ENCODE measurements at regions not wholly inside any gene's neighbourhood (a gene's known extent, or its start where the extent isn't known, plus 50 kb on each side); places are given as distances from the start of the nearest gene placed in this dataset.
A peak's percentile ranks its signal among the peaks of the same experiment; 100 is the strongest.
"Not testable (repeated sequence)": the region's sequence is repeated elsewhere in the genome, so short reads cannot be mapped to it uniquely, and the experiment has no call there.

GRCh38 chr9:67708109-67708508 lies 150.6 kb upstream of the ANKRD20A1 start:
- POLR2A ChIA-PET; H3K9me3 Mint-ChIP-seq; H3K36me3 Mint-ChIP-seq (ENCODE audit: low read depth); CTCF ChIA-PET; H3K4me1 Mint-ChIP-seq; H3K4me3 Mint-ChIP-seq; H3K27me3 Mint-ChIP-seq; DNase-seq; H3K27ac Mint-ChIP-seq: not testable (repeated sequence)

GRCh38 chr9:67711429-67711828 lies 147.3 kb upstream of the ANKRD20A1 start:
- H3K9me3 Mint-ChIP-seq; H3K27ac Mint-ChIP-seq; POLR2A ChIA-PET; H3K4me1 Mint-ChIP-seq; H3K27me3 Mint-ChIP-seq; DNase-seq; CTCF ChIA-PET; H3K36me3 Mint-ChIP-seq (ENCODE audit: low read depth); H3K4me3 Mint-ChIP-seq: not testable (repeated sequence)

GRCh38 chr9:67711931-67712330 lies 146.8 kb upstream of the ANKRD20A1 start:
- H3K36me3 Mint-ChIP-seq (ENCODE audit: low read depth); CTCF ChIA-PET; H3K9me3 Mint-ChIP-seq; H3K27me3 Mint-ChIP-seq; H3K27ac Mint-ChIP-seq; H3K4me3 Mint-ChIP-seq; POLR2A ChIA-PET; DNase-seq; H3K4me1 Mint-ChIP-seq: not testable (repeated sequence)

GRCh38 chr9:67712956-67713355 lies 145.8 kb upstream of the ANKRD20A1 start:
- POLR2A ChIA-PET; CTCF ChIA-PET; H3K4me1 Mint-ChIP-seq; H3K36me3 Mint-ChIP-seq (ENCODE audit: low read depth); H3K9me3 Mint-ChIP-seq; H3K27me3 Mint-ChIP-seq: not testable (repeated sequence)
- Mint-ChIP-seq H3K4me3 (peak overlapping the region; percentile 6), H3K27ac (peak overlapping the region; percentile 64)
- peak; percentile 6 for DNase-seq

- CTCF ChIA-PET; H3K36me3 Mint-ChIP-seq (ENCODE audit: low read depth); POLR2A ChIA-PET; H3K27me3 Mint-ChIP-seq; H3K9me3 Mint-ChIP-seq; H3K4me3 Mint-ChIP-seq; H3K4me1 Mint-ChIP-seq; H3K27ac Mint-ChIP-seq: not testable (repeated sequence)
- peak; percentile 54 for DNase-seq
Measured at GRCh38 chr9:67717830-67718388, 140.8 kb upstream of the ANKRD20A1 start.

GRCh38 chr9:67720491-67720890 lies 138.2 kb upstream of the ANKRD20A1 start:
- H3K27me3 Mint-ChIP-seq; H3K27ac Mint-ChIP-seq; H3K4me1 Mint-ChIP-seq; CTCF ChIA-PET; H3K9me3 Mint-ChIP-seq; POLR2A ChIA-PET; H3K36me3 Mint-ChIP-seq (ENCODE audit: low read depth); H3K4me3 Mint-ChIP-seq: not testable (repeated sequence)
- DNase-seq, result peak; percentile 4

GRCh38 chr9:67722460-67723090 lies 136.2 kb upstream of the ANKRD20A1 start:
- H3K9me3 Mint-ChIP-seq; H3K27me3 Mint-ChIP-seq; CTCF ChIA-PET; POLR2A ChIA-PET; H3K4me3 Mint-ChIP-seq; DNase-seq; H3K4me1 Mint-ChIP-seq; H3K27ac Mint-ChIP-seq; H3K36me3 Mint-ChIP-seq (ENCODE audit: low read depth): not testable (repeated sequence)

- POLR2A ChIA-PET, result not testable (repeated sequence)
Measured at GRCh38 chr9:67723185-67723584, 135.5 kb upstream of the ANKRD20A1 start.

GRCh38 chr9:67724885-67725284 lies 133.8 kb upstream of the ANKRD20A1 start:
- H3K27me3 Mint-ChIP-seq; H3K9me3 Mint-ChIP-seq; H3K4me3 Mint-ChIP-seq; H3K27ac Mint-ChIP-seq; POLR2A ChIA-PET; CTCF ChIA-PET; H3K4me1 Mint-ChIP-seq; H3K36me3 Mint-ChIP-seq (ENCODE audit: low read depth): not testable (repeated sequence)
- peak; percentile 29 for DNase-seq

More at GRCh38 chr9:67723185-67723584, 135.5 kb upstream of the ANKRD20A1 start:
- H3K4me1 Mint-ChIP-seq; H3K27me3 Mint-ChIP-seq; H3K36me3 Mint-ChIP-seq (ENCODE audit: low read depth); H3K9me3 Mint-ChIP-seq; CTCF ChIA-PET: not testable (repeated sequence)
- DNase-seq, result peak; percentile 7
- H3K27ac Mint-ChIP-seq, result peak overlapping the region; percentile 80
- peak overlapping the region; percentile 77 for H3K4me3 Mint-ChIP-seq

GRCh38 chr9:67726213-67726988 lies 132.3 kb upstream of the ANKRD20A1 start:
- H3K4me1 Mint-ChIP-seq; POLR2A ChIA-PET; H3K36me3 Mint-ChIP-seq (ENCODE audit: low read depth); H3K27me3 Mint-ChIP-seq; H3K9me3 Mint-ChIP-seq; CTCF ChIA-PET; H3K27ac Mint-ChIP-seq: not testable (repeated sequence)
- peak overlapping the region; percentile 27 for H3K4me3 Mint-ChIP-seq
- peak; percentile 7 for DNase-seq

GRCh38 chr9:67763133-67763532 lies 95.6 kb upstream of the ANKRD20A1 start:
- CTCF ChIA-PET; DNase-seq; H3K36me3 Mint-ChIP-seq (ENCODE audit: low read depth); H3K4me3 Mint-ChIP-seq; H3K27ac Mint-ChIP-seq; H3K4me1 Mint-ChIP-seq; H3K9me3 Mint-ChIP-seq; POLR2A ChIA-PET; H3K27me3 Mint-ChIP-seq: not testable (repeated sequence)

GRCh38 chr9:67771807-67772206 lies 86.9 kb upstream of the ANKRD20A1 start:
- H3K9me3 Mint-ChIP-seq; CTCF ChIA-PET; H3K4me1 Mint-ChIP-seq; H3K36me3 Mint-ChIP-seq (ENCODE audit: low read depth); POLR2A ChIA-PET; H3K4me3 Mint-ChIP-seq; DNase-seq; H3K27me3 Mint-ChIP-seq; H3K27ac Mint-ChIP-seq: not testable (repeated sequence)

- H3K36me3 Mint-ChIP-seq (ENCODE audit: low read depth); CTCF ChIA-PET; H3K9me3 Mint-ChIP-seq; DNase-seq; H3K4me1 Mint-ChIP-seq; H3K27ac Mint-ChIP-seq; H3K27me3 Mint-ChIP-seq; H3K4me3 Mint-ChIP-seq; POLR2A ChIA-PET: not testable (repeated sequence)
Measured at GRCh38 chr9:67800170-67800569, 58.6 kb upstream of the ANKRD20A1 start.

Data from activated CD4-positive, alpha-beta T cell treated with anti-CD3 and anti-CD28 coated beads, Interleukin-2, amount 10 ng/mL, durations not matched to agents 7 days and 5 days (primary cell).